HEK293 (cell line): ENCODE measurements at regions not wholly inside any gene's neighbourhood (a gene's known extent, or its start where the extent isn't known, plus 50 kb on each side); places are given as distances from the start of the nearest gene placed in this dataset.

Experiments used
- KLF16 ChIP-seq: fragments of 450-650 bp; formaldehyde crosslinking; IDR thresholded peaks from 2 replicates; pipeline ENCODE4 v1.5.1; 2017; ENCODE audit warnings: missing biosample characterization, missing genetic modification characterization
- MZF1 ChIP-seq: fragments of 450-650 bp; formaldehyde crosslinking; IDR thresholded peaks from 2 replicates; pipeline ENCODE4 v1.5.1; 2017; ENCODE audit warnings: missing biosample characterization, missing genetic modification characterization, borderline replicate concordance
- ZNF19 ChIP-seq: fragments of 450-650 bp; formaldehyde crosslinking; IDR thresholded peaks from 2 replicates; pipeline ENCODE4; 2016; ENCODE audit warnings: missing biosample characterization, missing genetic modification characterization, low read depth
- ZNF354C ChIP-seq: fragments of 450-650 bp; formaldehyde crosslinking; IDR thresholded peaks from 2 replicates; pipeline ENCODE4 v1.5.1; 2016; ENCODE audit warnings: missing biosample characterization, missing genetic modification characterization, low read depth, borderline replicate concordance
- TF ChIP-seq, protein P1 (sequence below): fragments of 450-650 bp; formaldehyde crosslinking; IDR thresholded peaks from 2 replicates; pipeline ENCODE4 v1.5.1; 2016; ENCODE audit warnings: missing biosample characterization, missing genetic modification characterization
- TF ChIP-seq, protein P2 (sequence below): fragments of 450-650 bp; formaldehyde crosslinking; IDR thresholded peaks from 2 replicates; pipeline ENCODE4 v1.5.1; 2016; ENCODE audit warnings: missing biosample characterization, missing genetic modification characterization

DNA sequence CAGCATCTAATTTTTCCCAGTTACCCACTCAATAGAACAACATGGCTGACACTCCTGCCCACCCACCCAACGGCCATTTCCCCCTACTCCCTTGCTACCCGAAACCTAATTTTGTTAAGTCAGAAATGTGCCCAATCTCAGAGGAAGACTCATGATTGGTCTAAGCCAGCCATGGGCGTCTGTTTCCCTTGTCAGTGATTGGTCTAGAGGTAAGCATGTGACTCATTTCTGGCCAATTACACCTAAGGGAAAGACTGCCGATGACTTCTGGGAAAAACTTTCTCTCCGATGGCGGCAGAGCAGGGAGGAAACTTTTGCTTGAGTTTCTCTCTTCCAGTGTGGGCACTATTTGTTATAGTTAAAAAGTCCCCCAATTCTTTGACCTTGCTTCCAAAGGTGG is 72.9 kb downstream of the RPLP1 start:
- TF ChIP-seq ZNF19 (tag by site-specific recombination): no peak
- TF ChIP-seq, protein P1, sequence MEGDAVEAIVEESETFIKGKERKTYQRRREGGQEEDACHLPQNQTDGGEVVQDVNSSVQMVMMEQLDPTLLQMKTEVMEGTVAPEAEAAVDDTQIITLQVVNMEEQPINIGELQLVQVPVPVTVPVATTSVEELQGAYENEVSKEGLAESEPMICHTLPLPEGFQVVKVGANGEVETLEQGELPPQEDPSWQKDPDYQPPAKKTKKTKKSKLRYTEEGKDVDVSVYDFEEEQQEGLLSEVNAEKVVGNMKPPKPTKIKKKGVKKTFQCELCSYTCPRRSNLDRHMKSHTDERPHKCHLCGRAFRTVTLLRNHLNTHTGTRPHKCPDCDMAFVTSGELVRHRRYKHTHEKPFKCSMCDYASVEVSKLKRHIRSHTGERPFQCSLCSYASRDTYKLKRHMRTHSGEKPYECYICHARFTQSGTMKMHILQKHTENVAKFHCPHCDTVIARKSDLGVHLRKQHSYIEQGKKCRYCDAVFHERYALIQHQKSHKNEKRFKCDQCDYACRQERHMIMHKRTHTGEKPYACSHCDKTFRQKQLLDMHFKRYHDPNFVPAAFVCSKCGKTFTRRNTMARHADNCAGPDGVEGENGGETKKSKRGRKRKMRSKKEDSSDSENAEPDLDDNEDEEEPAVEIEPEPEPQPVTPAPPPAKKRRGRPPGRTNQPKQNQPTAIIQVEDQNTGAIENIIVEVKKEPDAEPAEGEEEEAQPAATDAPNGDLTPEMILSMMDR: no peak
- TF ChIP-seq MZF1 (tag by site-specific recombination): no peak
- TF ChIP-seq, protein P2, sequence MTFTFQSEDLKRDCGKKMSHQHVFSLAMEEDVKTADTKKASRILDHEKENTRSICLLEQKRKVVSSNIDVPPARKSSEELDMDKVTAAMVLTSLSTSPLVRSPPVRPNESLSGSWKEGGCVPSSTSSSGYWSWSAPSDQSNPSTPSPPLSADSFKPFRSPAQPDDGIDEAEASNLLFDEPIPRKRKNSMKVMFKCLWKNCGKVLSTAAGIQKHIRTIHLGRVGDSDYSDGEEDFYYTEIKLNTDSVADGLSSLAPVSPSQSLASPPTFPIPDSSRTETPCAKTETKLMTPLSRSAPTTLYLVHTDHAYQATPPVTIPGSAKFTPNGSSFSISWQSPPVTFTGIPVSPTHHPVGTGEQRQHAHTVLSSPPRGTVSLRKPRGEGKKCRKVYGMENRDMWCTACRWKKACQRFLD (tag by site-specific recombination): no peak
- TF ChIP-seq KLF16 (tag by site-specific recombination): no peak
- no peak for TF ChIP-seq ZNF354C (tag by site-specific recombination)
